ENCODE measurements at regions not wholly inside any gene's neighbourhood (a gene's known extent, or its start where the extent isn't known, plus 50 kb on each side); places are given as distances from the start of the nearest gene placed in this dataset.

GRCh38 chrX:25079020-25079419 is 63.3 kb upstream of the ARX start:
- TF ChIP-seq ZZZ3 (IDR thresholded peaks at IDR 0.05; ENCODE audit: control insufficient read depth, insufficient read length, low read depth): no peak
- no peak for TF ChIP-seq ATF2 (IDR thresholded peaks at IDR 0.05; ENCODE audit: low read length)
- TF ChIP-seq CTCF (IDR thresholded peaks at IDR 0.05 in 2 of 3, conservative IDR thresholded peaks at IDR 0.05 in 1 of 3; ENCODE audit: control insufficient read depth in 2 of 3, extremely low read depth in 1 of 3, insufficient read depth in 1 of 3, low read depth in 3 of 3, low read length in 3 of 3): no peak
- TF ChIP-seq RAD51 (IDR thresholded peaks at IDR 0.05): no peak
